H9 (cell line): ENCODE measurements at regions not wholly inside any gene's neighbourhood (a gene's known extent, or its start where the extent isn't known, plus 50 kb on each side); places are given as distances from the start of the nearest gene placed in this dataset.

Experiments used
- DNase-seq: peaks from one replicate; pipeline ENCODE4 v3.0.0-alpha.2; 2017
- H2AFZ ChIP-seq: one replicate; pipeline ENCODE4 v1.6.1; 2013; ENCODE audit warnings: mild to moderate bottlenecking, low read length, control low read depth, moderate library complexity
- H2AK5ac ChIP-seq: 2 replicates; pipeline ENCODE4 v1.6.1; 2013; ENCODE audit warnings: low read length, control low read depth, mixed read lengths; ENCODE audit not compliant: insufficient read length
- H2BK120ac ChIP-seq: one replicate; pipeline ENCODE4 v1.6.1; 2013; ENCODE audit warnings: low read depth, mild to moderate bottlenecking, low read length, control low read depth, inconsistent platforms; ENCODE audit not compliant: poor library complexity, severe bottlenecking
- H2BK12ac ChIP-seq: 2 replicates; pipeline ENCODE4 v1.6.1; 2013; ENCODE audit warnings: low read length, control low read depth, mixed read lengths, low read depth; ENCODE audit not compliant: insufficient read length
- H2BK15ac ChIP-seq: 2 replicates; pipeline ENCODE4 v1.6.1; 2013; ENCODE audit warnings: low read depth, low read length, control low read depth
- H2BK20ac ChIP-seq: one replicate; pipeline ENCODE4 v1.6.1; 2013; ENCODE audit warnings: low read depth, mild to moderate bottlenecking, low read length, control low read depth, inconsistent platforms; ENCODE audit not compliant: poor library complexity, severe bottlenecking
- H2BK5ac ChIP-seq: 2 replicates; pipeline ENCODE4 v1.6.1; 2013; ENCODE audit warnings: low read length, control low read depth, mixed read lengths; ENCODE audit not compliant: insufficient read length
- H3K14ac ChIP-seq: 2 replicates; pipeline ENCODE4 v1.6.1; 2013; ENCODE audit warnings: low read length, control low read depth; ENCODE audit not compliant: insufficient read depth
- H3K18ac ChIP-seq: 2 replicates; pipeline ENCODE4 v1.6.1; 2013; ENCODE audit warnings: low read depth, mild to moderate bottlenecking, mixed read lengths, low read length, control low read depth; ENCODE audit not compliant: insufficient read length
- H3K23ac ChIP-seq: 2 replicates; pipeline ENCODE4 v1.6.1; 2013; ENCODE audit warnings: low read length, control low read depth, mixed read lengths, low read depth; ENCODE audit not compliant: insufficient read length
- H3K23me2 ChIP-seq: 2 replicates; pipeline ENCODE4 v1.6.1; 2013; ENCODE audit warnings: low read depth, mild to moderate bottlenecking, mixed read lengths, low read length, control low read depth; ENCODE audit not compliant: insufficient read length, poor library complexity, severe bottlenecking
- H3K27ac ChIP-seq: 2 replicates; pipeline ENCODE4 v1.5.1; 2013; ENCODE audit warnings: low read length, control low read depth, mixed read lengths, low read depth; ENCODE audit not compliant: insufficient read length
- H3K27me3 ChIP-seq: 2 replicates; pipeline ENCODE4 v1.6.1; 2013; ENCODE audit warnings: low read length, control low read depth, inconsistent platforms; ENCODE audit not compliant: insufficient read depth
- H3K4ac ChIP-seq: 2 replicates; pipeline ENCODE4 v1.6.1; 2013; ENCODE audit warnings: low read depth, mild to moderate bottlenecking, control low read depth, inconsistent platforms, low read length, moderate library complexity
- H3K4me1 ChIP-seq: 2 replicates; pipeline ENCODE4 v1.6.1; 2013; ENCODE audit warnings: low read length, control low read depth, inconsistent platforms; ENCODE audit not compliant: insufficient read depth
- H3K4me2 ChIP-seq: 2 replicates; pipeline ENCODE4 v1.6.1; 2013; ENCODE audit warnings: low read length, control low read depth, mixed read lengths; ENCODE audit not compliant: insufficient read length, insufficient read depth
- H3K56ac ChIP-seq: 2 replicates; pipeline ENCODE4 v1.6.1; 2013; ENCODE audit warnings: low read depth, mild to moderate bottlenecking, mixed read lengths, low read length, control low read depth; ENCODE audit not compliant: insufficient read length
- H3K79me1 ChIP-seq: 2 replicates; pipeline ENCODE4 v1.6.1; 2013; ENCODE audit warnings: low read depth, mild to moderate bottlenecking, moderate library complexity, low read length, control low read depth, inconsistent platforms; ENCODE audit not compliant: insufficient read depth, poor library complexity, severe bottlenecking
- H3K79me2 ChIP-seq: 2 replicates; pipeline ENCODE4 v1.6.1; 2013; ENCODE audit warnings: low read length, control low read depth, inconsistent platforms; ENCODE audit not compliant: insufficient read depth
- H3K9ac ChIP-seq: 2 replicates; pipeline ENCODE4 v1.6.1; 2013; ENCODE audit warnings: low read length, control low read depth, mixed read lengths; ENCODE audit not compliant: insufficient read length; ENCODE audit errors: extremely low read depth
- H3K9me3 ChIP-seq: one replicate; pipeline ENCODE4 v1.6.1; 2013; ENCODE audit warnings: low read depth, low read length, inconsistent platforms; ENCODE audit not compliant: control insufficient read depth
- H3T11ph ChIP-seq: one replicate; pipeline ENCODE4 v1.6.1; 2013; ENCODE audit warnings: mild to moderate bottlenecking, low read length, control low read depth, inconsistent platforms
- H4K20me1 ChIP-seq: one replicate; pipeline ENCODE4 v1.6.1; 2013; ENCODE audit not compliant: control insufficient read depth, insufficient read length, insufficient read depth
- H4K5ac ChIP-seq: 2 replicates; pipeline ENCODE4 v1.6.1; 2013; ENCODE audit warnings: low read depth, mild to moderate bottlenecking, mixed read lengths, low read length, control low read depth; ENCODE audit not compliant: insufficient read length
- H4K8ac ChIP-seq: replicated peaks from 2 replicates; pipeline ENCODE4 v1.6.1; 2013; ENCODE audit warnings: low read length, control low read depth, mixed read lengths, low read depth; ENCODE audit not compliant: insufficient read length
- H4K91ac ChIP-seq: 2 replicates; pipeline ENCODE4 v1.6.1; 2013; ENCODE audit warnings: low read depth, mild to moderate bottlenecking, moderate library complexity, mixed read lengths, low read length, control low read depth; ENCODE audit not compliant: insufficient read length
- H3K27ac Mint-ChIP-seq, 3 experiments: 2 replicates in 2 of 3; 3 replicates in 1 of 3; pipeline ENCODE4 v1.8.0; 2020 to 2021; ENCODE audit warnings: mixed read lengths in 3 of 3, mild to moderate bottlenecking in 1 of 3, moderate library complexity in 1 of 3
- H3K27me3 Mint-ChIP-seq: 2 replicates; pipeline ENCODE4 v1.8.0; 2021; ENCODE audit warnings: low read depth, mild to moderate bottlenecking, moderate library complexity, mixed read lengths
- H3K36me3 Mint-ChIP-seq, 3 experiments: 2 replicates in 2 of 3; 3 replicates in 1 of 3; pipeline ENCODE4 v1.8.0; 2020 to 2021; ENCODE audit warnings: low read depth in 3 of 3, mixed read lengths in 3 of 3; ENCODE audit not compliant: insufficient read depth in 1 of 3
- H3K4me1 Mint-ChIP-seq, 2 experiments: 2 replicates each; pipeline ENCODE4 v1.8.0; 2020; ENCODE audit warnings: mixed read lengths in 2 of 2
- H3K4me3 Mint-ChIP-seq, 2 experiments: 2 replicates in 1 of 2; 3 replicates in 1 of 2; pipeline ENCODE4 v1.8.0; 2020 to 2021; ENCODE audit warnings: mild to moderate bottlenecking in 2 of 2, mixed read lengths in 2 of 2, moderate library complexity in 1 of 2
- H3K9me3 Mint-ChIP-seq, 2 experiments: 2 replicates in 1 of 2; 3 replicates in 1 of 2; pipeline ENCODE4 v1.8.0; 2020; ENCODE audit warnings: mild to moderate bottlenecking in 2 of 2, mixed read lengths in 2 of 2, moderate library complexity in 1 of 2
- CTCF ChIP-seq: fragments of 200-600 bp; sonication (generic); conservative IDR thresholded peaks from 3 replicates; pipeline ENCODE4 v1.8.0; 2021; ENCODE audit warnings: antibody characterized with exemption, mild to moderate bottlenecking
- WGBS: extraction: QIAGEN DNeasy Blood & Tissue Kit; methylation state at CpG from one replicate; pipeline ENCODE4 v1.1.7; 2013; ENCODE audit warnings: missing lambda C conversion rate, low lambda C conversion rate, mixed read lengths; ENCODE audit not compliant: insufficient read length; ENCODE audit errors: extremely low coverage; 5-methylcytosine and 5-hydroxymethylcytosine counted together

GRCh38 chr1:188551176-188551575 is 1722.4 kb downstream of the PLA2G4A start:
- no peak overlapping the region for H3K4me2 ChIP-seq
- H3K56ac ChIP-seq, result no peak overlapping the region
- H3K4me1 ChIP-seq, result no peaks in the 10 kb centered on the region
- H3K23me2 ChIP-seq, result no peaks in the 10 kb centered on the region
- Mint-ChIP-seq H3K27me3 (no peaks in the 10 kb centered on the region), H3K27ac (no peak overlapping the region), H3K36me3 (no peaks in the 10 kb centered on the region), H3K4me3 (no peak overlapping the region), H3K9me3 (no peaks in the 10 kb centered on the region), H3K4me1 (no peaks in the 10 kb centered on the region)
- H3T11ph ChIP-seq, result no peak overlapping the region
- H2BK20ac ChIP-seq, result no peak overlapping the region
- no peaks in the 10 kb centered on the region for H4K20me1 ChIP-seq
- no peaks in the 10 kb centered on the region for H3K79me2 ChIP-seq
- H2BK120ac ChIP-seq, result no peak overlapping the region
- H2BK15ac ChIP-seq, result no peak overlapping the region
- no peak overlapping the region for H2AK5ac ChIP-seq
- WGBS, result no CpG with 5 or more reads among the region's 4 CpGs
- H3K79me1 ChIP-seq, result no peaks in the 10 kb centered on the region
- H4K8ac ChIP-seq, result no peak overlapping the region
- H2AFZ ChIP-seq, result no peak overlapping the region
- H3K9me3 ChIP-seq, result no peaks in the 10 kb centered on the region
- no peak overlapping the region for H4K91ac ChIP-seq
- H3K14ac ChIP-seq, result no peak overlapping the region
- H3K9ac ChIP-seq, result no peak overlapping the region
- no peak overlapping the region for H2BK5ac ChIP-seq
- no peaks in the 10 kb centered on the region for H3K27me3 ChIP-seq
- H3K18ac ChIP-seq, result no peak overlapping the region
- no peak overlapping the region for H2BK12ac ChIP-seq
- no peak overlapping the region for H3K27ac ChIP-seq
- H4K5ac ChIP-seq, result no peak overlapping the region
- no peak for DNase-seq
- H3K4ac ChIP-seq, result no peak overlapping the region
- no peak overlapping the region for H3K23ac ChIP-seq
- no peak for TF ChIP-seq CTCF
